ENCODE measurements at regions not wholly inside any gene's neighbourhood (a gene's known extent, or its start where the extent isn't known, plus 50 kb on each side); places are given as distances from the start of the nearest gene placed in this dataset.

DNA sequence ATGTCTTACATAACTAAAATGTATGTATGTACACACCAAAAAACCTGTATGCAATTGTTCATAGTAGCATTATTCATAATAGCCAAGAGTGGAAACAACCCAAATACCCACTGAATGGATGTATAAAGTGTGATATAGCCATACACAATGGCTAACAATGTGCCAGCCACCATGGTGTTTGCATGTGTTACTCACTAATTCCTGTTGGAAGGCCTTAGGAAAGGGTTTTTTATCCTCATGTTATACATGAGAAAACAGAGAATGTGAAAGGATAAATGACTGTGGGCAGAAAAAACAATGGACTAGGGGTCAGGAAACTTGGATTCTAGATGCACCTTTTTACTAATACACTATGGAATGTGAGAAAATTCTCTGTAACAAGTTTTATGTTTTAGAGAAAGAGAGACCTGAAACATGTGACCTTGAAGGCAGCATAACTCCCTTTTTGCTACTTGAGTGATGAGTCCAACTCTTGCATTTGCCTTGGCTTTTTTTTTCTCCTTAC is 55.7 kb downstream of the TIGD2 start:
- DNase-seq (ENCODE audit: low read depth), result peak; percentile 94

DNA sequence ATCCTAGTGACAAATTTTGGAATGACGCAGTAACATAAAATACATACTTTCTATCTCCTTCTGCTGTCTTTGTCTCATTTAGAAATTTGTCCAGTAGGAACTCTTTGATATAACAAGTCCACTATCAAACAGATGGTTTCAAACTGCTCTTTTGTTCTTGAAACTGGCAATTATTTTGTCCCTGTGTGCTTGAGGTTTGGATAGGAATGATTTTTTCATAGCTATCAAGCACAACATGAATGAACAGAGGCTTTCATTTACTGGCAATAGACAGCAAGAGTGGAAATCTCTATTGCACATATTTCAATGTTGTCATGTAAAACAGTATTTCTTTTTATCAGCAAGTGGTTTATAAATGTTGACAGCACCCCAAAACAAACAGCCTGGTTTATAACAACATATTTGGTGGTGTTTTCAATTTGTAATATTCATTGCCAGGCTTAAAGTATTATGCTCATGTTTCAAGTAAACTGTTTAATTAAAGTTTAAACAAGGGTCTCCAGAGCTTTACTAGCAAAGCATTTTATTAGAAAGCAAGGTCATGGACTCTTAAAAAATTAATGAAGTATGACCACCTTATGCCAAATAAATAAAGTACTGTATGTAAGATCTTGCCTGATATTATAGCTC is 60.0 kb downstream of the TIGD2 start:
- no peak for DNase-seq (ENCODE audit: low read depth)

DNA sequence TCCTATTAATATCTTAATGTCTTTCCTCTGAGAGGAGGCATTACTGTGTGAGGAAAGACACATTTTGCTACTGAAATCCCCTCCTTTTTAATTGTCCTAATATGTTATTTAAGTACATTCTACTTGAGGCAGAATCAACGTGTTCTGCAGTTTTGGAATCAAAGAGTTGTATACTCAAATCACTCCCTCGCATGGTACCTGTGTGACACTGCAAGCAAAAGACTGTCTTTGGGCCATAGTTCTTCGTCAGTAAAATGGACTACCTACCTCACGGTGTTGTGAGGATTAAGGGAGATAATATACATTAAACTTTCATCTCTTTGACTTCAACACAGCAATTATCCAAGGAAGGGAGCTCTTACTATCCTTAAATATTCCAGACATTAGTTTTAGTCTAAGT is 61.5 kb downstream of the TIGD2 start:
- DNase-seq (ENCODE audit: low read depth), result no peak

DNA sequence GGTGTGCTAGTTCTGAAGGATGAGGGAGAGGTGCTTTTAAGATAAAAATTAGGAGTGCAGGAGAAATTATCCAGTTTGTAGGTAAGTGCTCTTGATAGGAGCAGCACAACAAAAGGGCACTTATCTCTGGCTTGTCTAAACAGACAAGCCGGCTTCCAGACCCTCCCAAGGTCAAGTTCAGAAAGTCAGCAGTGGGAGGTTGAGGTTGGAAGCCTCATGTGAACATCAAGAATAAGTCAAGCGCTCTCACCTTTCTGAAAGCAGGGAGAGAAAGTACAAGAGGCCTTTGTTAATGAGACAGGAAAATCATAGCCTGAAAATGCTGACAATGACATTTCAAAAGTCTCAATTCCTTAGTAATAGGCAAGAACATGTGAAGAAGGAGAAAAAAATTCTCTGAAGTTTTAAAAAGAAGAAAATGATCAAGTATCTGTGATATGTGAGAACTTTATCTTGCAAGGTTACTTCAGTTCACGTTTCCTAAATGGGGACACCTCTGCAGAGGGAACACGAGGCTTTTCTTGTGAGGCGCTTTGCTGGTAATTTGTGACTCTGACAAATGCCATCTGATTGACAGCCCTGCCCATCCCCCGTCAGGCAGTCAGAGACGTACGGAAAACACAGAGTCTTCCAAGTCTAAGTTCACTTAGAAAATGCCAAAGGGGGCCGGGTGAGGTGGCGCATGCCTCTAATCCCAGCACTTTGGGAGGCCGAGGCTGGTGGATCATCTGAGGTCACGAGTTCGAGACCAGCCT is 62.2 kb downstream of the TIGD2 start:
- DNase-seq (ENCODE audit: low read depth), result no peak

DNA sequence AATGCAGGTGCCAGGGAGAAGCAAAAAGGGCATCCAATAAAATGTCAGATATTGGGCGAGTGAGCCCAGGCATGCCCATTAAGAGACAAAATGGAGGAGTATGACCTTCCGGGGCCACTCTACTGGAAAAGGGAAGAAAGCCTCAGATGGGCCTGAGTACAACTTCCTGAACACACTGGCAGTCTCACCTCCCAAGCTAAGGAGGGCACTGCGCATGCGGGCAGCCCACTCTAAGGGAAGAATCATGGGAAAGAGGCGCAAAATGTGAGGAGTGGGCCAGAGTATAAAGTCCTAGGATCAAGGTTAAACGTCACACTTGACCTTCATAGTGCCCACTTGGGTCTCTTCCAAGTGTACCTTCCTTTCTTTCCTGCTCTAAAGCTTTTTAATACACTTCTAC is 63.5 kb downstream of the TIGD2 start:
- DNase-seq (ENCODE audit: low read depth), result no peak

DNA sequence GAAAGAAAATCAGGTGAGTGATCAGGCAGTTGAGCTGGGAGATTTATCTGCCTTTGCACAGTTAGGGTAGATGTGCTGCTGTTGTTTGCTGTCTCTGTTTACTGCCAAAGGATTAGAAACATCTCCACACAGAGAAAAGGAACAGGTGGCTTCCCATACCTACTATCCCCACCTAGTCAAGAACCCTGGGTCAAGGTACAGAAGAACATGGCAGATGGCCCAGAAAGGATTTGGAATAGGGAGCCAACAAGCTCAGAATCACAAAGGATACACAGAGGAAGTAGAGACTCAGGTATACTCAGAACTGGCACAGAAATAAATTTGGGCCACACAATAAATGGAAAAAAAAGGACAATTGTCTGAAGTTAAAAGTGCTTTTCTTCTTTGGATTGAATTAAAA is 64.3 kb downstream of the TIGD2 start:
- DNase-seq (ENCODE audit: low read depth), result no peak

DNA sequence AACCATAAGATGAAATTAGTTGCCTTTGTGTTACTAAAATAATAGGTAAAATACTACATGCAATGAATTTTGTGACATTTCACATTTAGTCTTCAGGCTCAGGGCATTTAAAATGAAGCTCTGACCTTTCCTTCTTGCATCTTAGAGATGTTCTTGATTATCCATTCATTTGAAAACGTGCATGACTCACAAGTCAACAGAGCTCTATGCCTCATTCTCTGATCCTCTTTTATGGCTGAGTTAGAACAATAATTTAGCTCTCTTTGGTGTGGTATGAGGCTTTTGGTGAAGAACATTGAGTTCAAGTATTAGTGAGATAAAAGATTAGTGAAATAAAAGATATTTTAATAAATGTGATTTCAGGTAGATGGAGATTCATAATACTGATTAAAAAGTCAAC is 66.5 kb downstream of the TIGD2 start:
- DNase-seq (ENCODE audit: low read depth), result peak; percentile 71

DNA sequence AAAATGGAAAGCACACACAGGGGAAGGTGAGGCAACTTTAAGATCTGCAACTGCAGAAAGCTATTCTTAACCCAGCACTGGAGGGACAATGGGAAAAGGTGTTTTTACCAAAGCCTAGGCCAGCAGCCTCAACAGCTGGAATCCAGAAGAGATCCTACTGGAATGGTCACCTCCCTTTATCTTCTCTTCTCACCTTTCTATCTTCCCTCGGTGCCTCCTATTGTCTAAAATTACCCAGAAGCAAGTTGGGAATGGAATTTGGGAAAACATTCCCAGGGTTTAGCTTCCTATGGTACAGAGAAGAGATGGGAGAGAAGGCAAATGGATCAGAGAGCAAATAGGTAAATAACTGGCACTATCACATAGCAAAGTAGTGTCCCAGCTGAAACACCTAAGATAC is 73.1 kb downstream of the TIGD2 start:
- DNase-seq (ENCODE audit: low read depth), result no peak
